HG03280 (cell line): ENCODE measurements at regions not wholly inside any gene's neighbourhood (a gene's known extent, or its start where the extent isn't known, plus 50 kb on each side); places are given as distances from the start of the nearest gene placed in this dataset.
"Not testable (repeated sequence)": the region's sequence is repeated elsewhere in the genome, so short reads cannot be mapped to it uniquely, and the experiment has no call there.

ENCODE experiments used
- ATAC-seq: cut with Tn5 transposase; IDR thresholded peaks from one replicate; pipeline ENCODE4 v1.9.1; 2021; ENCODE audit warnings: mild to moderate bottlenecking, moderate library complexity; ENCODE audit not compliant: unreplicated experiment

- no peak for ATAC-seq
Measured at GRCh38 chr10:91002656-91003055, 81.8 kb upstream of the ANKRD1 start.

- not testable (repeated sequence) for ATAC-seq
Measured at GRCh38 chr10:91003379-91003778, 82.5 kb upstream of the ANKRD1 start.

- not testable (repeated sequence) for ATAC-seq
Measured at GRCh38 chr10:91005276-91005675, 84.4 kb upstream of the ANKRD1 start.

GRCh38 chr10:91006001-91006751, 85.3 kb upstream of the ANKRD1 start:
- peak; percentile 45 for ATAC-seq

- peak; percentile 89 for ATAC-seq
Measured at GRCh38 chr10:91006752-91007346, 86.0 kb upstream of the ANKRD1 start.

- ATAC-seq = no peak
Measured at GRCh38 chr10:91007655-91008054, 86.8 kb upstream of the ANKRD1 start.

GRCh38 chr10:91009121-91009520, 88.2 kb upstream of the ANKRD1 start:
- no peak for ATAC-seq

- ATAC-seq = no peak
Measured at GRCh38 chr10:91010952-91011351, 90.1 kb upstream of the ANKRD1 start.

- ATAC-seq = no peak
Measured at GRCh38 chr10:91012502-91012901, 91.6 kb upstream of the ANKRD1 start.

GRCh38 chr10:91013985-91014384, 93.1 kb upstream of the ANKRD1 start:
- ATAC-seq = no peak

GRCh38 chr10:91017198-91017597, 96.3 kb upstream of the ANKRD1 start:
- ATAC-seq = no peak

- no peak for ATAC-seq
Measured at GRCh38 chr10:91021901-91022300, 101.0 kb upstream of the ANKRD1 start.

GRCh38 chr10:91022390-91022789, 101.5 kb upstream of the ANKRD1 start:
- no peak for ATAC-seq

- ATAC-seq = no peak
Measured at GRCh38 chr10:91022924-91023699, 102.2 kb upstream of the ANKRD1 start.

- no peak for ATAC-seq
Measured at GRCh38 chr10:91023700-91024398, 103.0 kb upstream of the ANKRD1 start.

- ATAC-seq = no peak
Measured at GRCh38 chr10:91024541-91024940, 103.7 kb upstream of the ANKRD1 start.

GRCh38 chr10:91032611-91033206, 111.8 kb upstream of the ANKRD1 start:
- no peak for ATAC-seq

- no peak for ATAC-seq
Measured at GRCh38 chr10:91033324-91033950, 112.5 kb upstream of the ANKRD1 start.

- no peak for ATAC-seq
Measured at GRCh38 chr10:91034042-91034441, 113.2 kb upstream of the ANKRD1 start.

- no peak for ATAC-seq
Measured at GRCh38 chr10:91034494-91035159, 113.7 kb upstream of the ANKRD1 start.
